ENCODE measurements at regions not wholly inside any gene's neighbourhood (a gene's known extent, or its start where the extent isn't known, plus 50 kb on each side); places are given as distances from the start of the nearest gene placed in this dataset.

DNA sequence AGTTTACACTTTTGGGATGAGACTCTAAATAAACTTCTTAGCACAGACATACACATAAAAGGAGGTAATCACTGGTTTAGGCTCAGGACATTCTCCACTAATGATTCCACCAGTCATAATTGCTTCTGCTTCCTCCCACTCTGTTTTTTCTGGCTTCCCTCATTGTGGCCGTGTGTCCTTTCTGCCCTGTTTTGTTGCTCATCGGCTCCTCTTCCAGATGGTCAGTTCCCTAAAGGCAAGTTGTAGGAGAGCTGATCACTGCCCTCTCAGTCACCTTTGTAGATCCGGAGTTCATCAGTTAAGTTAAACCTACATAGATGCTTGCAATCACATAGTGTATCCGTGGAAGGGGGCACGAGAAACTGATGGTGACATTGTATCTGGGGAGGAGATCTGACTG, 200.5 kb upstream of the ARG1 start:
- Mint-ChIP-seq H3K4me1 (peaks cover 14% of the 10 kb centered on the region), H3K27ac (no peak overlapping the region), H3K4me3 (no peak overlapping the region), H3K36me3 (ENCODE audit: low read depth) (no peaks in the 10 kb centered on the region), H3K27me3 (no peaks in the 10 kb centered on the region), H3K9me3 (peaks cover 8% of the 10 kb centered on the region)
- DNase-seq (no peak), ATAC-seq (no peak)

DNA sequence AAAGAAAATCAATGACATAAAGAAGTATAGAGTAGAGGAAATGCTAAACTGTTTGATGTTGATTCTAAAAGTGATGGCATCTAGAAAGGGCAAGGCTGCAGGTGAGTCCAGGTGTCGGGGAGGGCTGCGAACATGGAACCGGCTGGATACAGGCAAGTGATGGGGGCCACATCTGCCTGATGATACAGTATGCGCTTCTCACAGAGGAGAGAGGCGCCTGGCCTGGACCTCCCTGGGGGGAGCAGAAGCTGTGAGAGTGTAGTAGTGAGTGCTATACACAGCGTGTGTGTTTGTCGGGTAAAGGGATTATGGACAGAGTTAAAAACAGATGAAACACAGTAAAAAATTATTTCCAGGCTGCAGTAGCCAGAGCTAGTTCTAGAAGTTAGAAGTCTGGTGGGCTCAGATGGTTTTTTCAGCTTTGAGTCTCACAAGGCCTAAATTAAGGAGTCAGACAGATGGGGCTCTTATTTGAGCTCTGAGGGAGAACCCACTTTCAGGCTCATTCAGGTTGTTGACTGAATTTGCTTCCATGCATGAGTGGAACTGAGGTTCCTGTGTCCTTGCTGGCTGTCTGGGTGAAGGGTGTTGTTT, 195.8 kb upstream of the ARG1 start:
- no peak for ATAC-seq
- Mint-ChIP-seq H3K4me1 (peaks cover 2% of the 10 kb centered on the region), H3K4me3 (no peak overlapping the region), H3K36me3 (ENCODE audit: low read depth) (no peaks in the 10 kb centered on the region), H3K27ac (no peak overlapping the region), H3K9me3 (peaks cover 4% of the 10 kb centered on the region), H3K27me3 (no peaks in the 10 kb centered on the region)
- DNase-seq: no peak

DNA sequence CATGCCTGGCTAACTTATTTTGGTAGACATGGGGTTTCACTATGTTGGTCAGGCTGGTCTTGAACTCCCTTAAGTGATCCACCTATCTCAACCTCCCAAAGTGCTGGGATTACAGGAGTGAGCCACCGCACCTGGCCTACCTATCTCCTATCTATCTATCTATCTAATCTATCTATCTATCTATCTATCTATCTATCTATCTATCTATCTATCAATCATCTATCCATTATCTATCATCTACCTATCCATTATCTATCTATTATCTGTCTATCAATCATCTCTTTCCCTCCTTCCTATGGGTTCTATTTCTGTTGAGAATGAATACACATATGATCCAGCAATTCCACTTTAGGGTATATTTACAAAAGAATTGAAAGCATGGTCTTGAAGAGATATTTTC, 194.2 kb upstream of the ARG1 start:
- H3K36me3 Mint-ChIP-seq (ENCODE audit: low read depth): no peaks in the 10 kb centered on the region
- ATAC-seq (no peak), DNase-seq (no peak)
- no peak overlapping the region for H3K27ac Mint-ChIP-seq
- no peak overlapping the region for H3K4me3 Mint-ChIP-seq
- peaks cover 2% of the 10 kb centered on the region for H3K4me1 Mint-ChIP-seq
- H3K9me3 Mint-ChIP-seq: peaks cover 4% of the 10 kb centered on the region
- H3K27me3 Mint-ChIP-seq: no peaks in the 10 kb centered on the region

DNA sequence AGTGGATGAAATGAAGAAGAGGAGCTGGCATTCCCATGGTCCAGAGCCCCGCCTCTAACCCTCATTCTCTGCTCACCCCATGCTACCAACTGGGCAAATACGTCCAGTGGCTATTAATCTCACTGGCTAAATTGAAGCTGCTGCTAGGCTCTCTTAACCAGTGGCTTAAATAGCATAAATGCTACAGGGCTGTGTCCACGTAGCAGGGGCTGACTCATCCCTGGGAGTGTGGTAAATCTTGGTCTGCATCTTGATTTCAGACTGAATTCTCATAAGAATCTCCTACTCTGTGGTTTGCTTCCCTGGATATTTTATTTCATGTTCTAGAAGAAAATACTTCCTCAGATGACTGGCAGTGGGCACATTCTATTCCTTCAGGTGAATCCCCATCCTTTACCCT, 193.1 kb upstream of the ARG1 start:
- Mint-ChIP-seq H3K27me3 (no peaks in the 10 kb centered on the region), H3K4me1 (peaks cover 2% of the 10 kb centered on the region), H3K27ac (no peak overlapping the region), H3K4me3 (no peak overlapping the region), H3K9me3 (peaks cover 4% of the 10 kb centered on the region), H3K36me3 (ENCODE audit: low read depth) (no peaks in the 10 kb centered on the region)
- ATAC-seq: no peak
- DNase-seq: no peak

DNA sequence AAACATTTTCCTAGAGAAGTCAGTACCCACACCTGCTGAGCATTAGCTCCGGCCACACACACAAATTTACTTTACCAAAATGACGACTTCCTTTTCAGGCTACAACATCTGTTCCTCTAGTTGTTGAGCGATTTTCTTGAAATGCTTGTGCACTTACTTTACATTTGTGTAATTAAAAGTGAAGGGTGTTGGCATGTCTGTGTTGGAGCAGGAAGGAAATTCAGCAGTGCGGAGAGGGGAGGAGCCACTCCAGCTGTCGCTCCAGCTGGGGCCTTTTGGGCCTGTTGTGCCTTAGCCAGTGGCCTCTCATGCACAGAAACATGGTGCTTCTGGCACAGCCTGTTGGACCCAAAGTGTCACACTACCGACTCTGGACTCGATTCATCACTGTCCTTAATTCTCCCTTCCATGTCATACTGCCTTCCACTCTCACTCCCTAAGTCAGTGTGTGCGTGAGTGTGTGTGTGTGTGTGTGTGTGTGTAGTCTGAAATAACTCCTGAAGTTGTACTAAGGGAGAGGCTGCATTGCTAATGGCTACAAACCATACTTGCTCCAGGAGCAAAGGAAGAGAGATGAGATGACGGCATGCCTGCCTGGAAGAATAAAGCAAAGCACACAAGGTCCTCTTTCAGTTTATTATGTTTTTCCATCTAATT, 191.8 kb upstream of the ARG1 start:
- Mint-ChIP-seq H3K4me3 (no peak overlapping the region), H3K27me3 (no peaks in the 10 kb centered on the region), H3K4me1 (peaks cover 2% of the 10 kb centered on the region), H3K9me3 (peaks cover 7% of the 10 kb centered on the region), H3K36me3 (ENCODE audit: low read depth) (peaks cover 4% of the 10 kb centered on the region), H3K27ac (no peak overlapping the region)
- ATAC-seq (no peak), DNase-seq (no peak)

DNA sequence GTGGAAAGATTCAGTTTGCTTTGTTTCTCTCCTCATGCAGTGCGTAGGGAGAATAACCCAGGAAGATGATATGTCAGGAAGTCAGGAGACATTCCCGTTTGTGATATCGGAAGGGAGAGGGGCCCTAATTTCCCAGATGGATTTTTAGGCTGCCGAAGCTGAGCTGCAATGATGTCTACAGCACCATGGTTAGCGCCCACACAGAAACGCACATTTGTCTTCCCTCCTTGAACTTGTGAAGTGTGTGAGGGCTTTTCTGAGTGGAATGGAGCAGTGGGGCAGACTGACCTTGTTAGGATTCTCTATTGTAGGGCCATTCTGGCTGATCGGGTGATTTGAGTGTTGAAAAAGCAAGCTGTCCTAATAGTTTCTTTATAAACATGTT, 191.3 kb upstream of the ARG1 start:
- no peaks in the 10 kb centered on the region for H3K27me3 Mint-ChIP-seq
- H3K4me3 Mint-ChIP-seq: no peak overlapping the region
- no peak for ATAC-seq
- H3K4me1 Mint-ChIP-seq: peaks cover 2% of the 10 kb centered on the region
- peaks cover 4% of the 10 kb centered on the region for H3K36me3 Mint-ChIP-seq (ENCODE audit: low read depth)
- peaks cover 7% of the 10 kb centered on the region for H3K9me3 Mint-ChIP-seq
- no peak for DNase-seq
- no peak overlapping the region for H3K27ac Mint-ChIP-seq

DNA sequence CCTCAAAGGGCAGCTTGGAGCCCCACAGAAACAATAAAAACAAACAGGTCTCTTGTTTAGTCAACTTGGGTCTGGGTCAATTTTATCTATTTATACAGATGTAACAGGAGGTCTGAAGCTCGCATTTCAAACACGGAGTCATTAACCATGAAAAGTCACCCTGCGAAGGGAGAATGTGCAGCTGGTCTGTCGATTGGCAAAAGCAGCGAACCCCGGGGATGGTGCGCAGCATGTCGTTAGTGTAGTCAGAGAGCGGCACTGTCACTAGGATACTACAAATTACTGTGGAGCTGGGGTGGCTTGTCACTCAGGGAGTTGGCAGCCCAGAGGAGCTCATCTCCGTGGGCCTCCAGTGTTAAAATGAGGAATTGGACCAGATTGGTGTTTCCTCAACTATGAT, 190.4 kb upstream of the ARG1 start:
- Mint-ChIP-seq H3K9me3 (peaks cover 7% of the 10 kb centered on the region), H3K27me3 (no peaks in the 10 kb centered on the region), H3K27ac (no peak overlapping the region), H3K4me3 (no peak overlapping the region), H3K4me1 (peaks cover 2% of the 10 kb centered on the region), H3K36me3 (ENCODE audit: low read depth) (peaks cover 4% of the 10 kb centered on the region)
- ATAC-seq: no peak
- DNase-seq: no peak

DNA sequence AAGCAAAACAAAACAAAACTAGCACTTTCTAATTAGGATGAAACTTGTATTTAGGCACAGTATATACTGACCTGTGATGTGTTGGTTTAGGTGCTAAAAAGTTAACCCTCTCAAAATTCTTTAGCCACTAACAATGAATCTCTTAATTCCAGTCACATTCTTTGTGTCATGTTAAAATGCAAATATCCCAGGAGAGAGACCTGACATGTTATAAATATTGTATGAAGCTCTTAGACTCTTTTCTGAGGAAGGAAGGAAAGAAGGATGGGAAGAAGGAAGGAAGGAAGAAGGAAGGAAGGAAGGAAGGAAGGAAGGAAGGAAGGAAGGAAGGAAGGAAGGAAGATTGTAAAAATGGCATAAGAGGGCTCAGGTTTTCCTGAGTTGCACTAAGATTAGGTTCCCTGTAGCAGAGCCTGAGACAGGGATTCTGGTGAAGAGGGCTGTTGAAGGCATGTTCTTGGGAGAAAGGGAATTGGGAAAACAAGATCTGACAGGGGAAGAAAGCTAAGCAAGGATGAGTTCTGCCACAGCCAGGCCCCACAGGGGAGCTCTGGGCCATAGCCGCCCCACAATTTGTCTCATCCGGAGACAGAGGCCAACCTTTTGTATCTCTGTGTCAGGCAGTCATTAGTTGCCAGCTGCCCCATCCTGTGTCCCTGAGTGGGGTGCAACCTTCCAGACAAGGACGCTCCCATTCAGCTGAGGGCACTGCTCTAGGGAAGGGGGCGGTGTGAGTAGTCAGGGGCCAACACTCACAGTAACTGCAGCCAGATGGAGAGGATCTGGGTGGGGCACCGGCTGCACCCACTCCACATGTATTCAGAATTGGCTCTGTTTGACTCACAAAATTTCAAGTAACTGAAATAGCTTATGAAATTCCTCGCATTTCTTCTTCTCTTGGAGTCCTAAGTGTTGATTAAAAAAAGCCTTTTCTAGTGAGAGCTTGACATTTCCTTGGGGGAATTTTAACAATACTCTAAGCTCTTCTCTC, 189.3 kb upstream of the ARG1 start:
- ATAC-seq: no peak
- no peak overlapping the region for H3K4me3 Mint-ChIP-seq
- peaks cover 2% of the 10 kb centered on the region for H3K4me1 Mint-ChIP-seq
- peaks cover 4% of the 10 kb centered on the region for H3K36me3 Mint-ChIP-seq (ENCODE audit: low read depth)
- peaks cover 7% of the 10 kb centered on the region for H3K9me3 Mint-ChIP-seq
- DNase-seq: no peak
- no peaks in the 10 kb centered on the region for H3K27me3 Mint-ChIP-seq
- no peak overlapping the region for H3K27ac Mint-ChIP-seq

DNA sequence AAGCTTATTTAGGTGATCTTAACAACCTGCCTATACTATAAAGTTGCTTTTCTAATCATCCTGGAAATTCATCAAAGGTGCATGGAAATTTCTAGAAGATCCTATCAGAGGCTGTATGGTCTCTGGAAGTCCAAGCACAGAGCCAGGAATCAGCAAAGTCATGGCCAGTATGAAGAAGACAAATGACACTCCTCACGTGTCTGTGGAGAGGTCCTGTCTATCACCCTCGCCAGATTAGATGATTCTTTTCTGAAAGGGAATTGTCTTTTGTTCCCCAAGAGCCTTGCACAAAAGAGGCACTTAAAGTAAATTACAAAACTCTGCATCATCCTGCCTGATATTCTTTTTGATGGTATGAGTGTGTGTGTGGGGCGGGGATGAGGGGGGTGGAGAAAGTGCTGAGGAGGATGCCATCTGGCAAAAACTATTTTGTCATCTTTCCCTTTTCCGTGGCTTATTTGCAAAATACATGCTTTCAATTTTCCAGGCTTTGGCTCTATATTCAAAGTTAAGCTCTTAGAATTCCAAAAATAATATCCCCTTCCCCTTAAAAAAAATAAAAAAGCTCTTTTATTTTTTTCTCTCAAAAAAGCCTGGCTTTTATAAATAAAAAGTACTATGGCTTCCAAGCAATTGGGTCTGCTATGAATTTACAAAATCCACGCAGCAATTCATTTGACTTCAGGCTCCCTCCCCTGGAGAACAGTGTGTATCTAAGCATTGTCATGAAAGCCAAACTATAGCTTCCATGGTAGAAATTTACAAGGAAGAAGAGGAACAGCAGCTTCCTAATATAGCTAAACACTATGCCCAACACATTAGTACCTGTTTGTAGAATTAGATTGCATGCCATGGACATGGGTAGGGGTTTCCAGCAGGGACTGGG, 185.2 kb upstream of the ARG1 start:
- ATAC-seq (no peak), DNase-seq (no peak)
- H3K4me1 Mint-ChIP-seq: peaks cover 6% of the 10 kb centered on the region
- H3K9me3 Mint-ChIP-seq: peaks cover 4% of the 10 kb centered on the region
- peaks cover 4% of the 10 kb centered on the region for H3K36me3 Mint-ChIP-seq (ENCODE audit: low read depth)
- H3K27ac Mint-ChIP-seq: no peak overlapping the region
- no peaks in the 10 kb centered on the region for H3K27me3 Mint-ChIP-seq
- no peak overlapping the region for H3K4me3 Mint-ChIP-seq

DNA sequence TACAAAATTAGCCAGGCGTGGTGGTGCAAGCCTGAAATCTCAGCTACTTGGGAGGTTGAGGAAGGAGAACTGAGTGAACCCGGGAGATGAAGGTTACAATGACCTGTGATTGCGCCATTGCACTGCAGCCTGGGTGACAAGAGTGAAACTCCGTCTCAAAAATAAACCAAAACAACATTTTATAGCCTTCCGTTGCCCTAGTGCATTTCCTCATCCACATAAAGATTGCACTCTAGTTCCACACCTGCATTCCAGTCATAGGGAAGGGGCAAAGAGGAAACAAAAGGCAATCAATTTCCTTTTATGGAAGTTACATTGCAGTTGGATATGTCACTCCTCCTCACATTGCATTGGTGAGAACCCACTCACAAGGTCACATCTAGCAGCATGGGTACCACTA, 182.7 kb upstream of the ARG1 start:
- Mint-ChIP-seq H3K9me3 (peaks cover 23% of the 10 kb centered on the region), H3K27me3 (no peaks in the 10 kb centered on the region), H3K36me3 (ENCODE audit: low read depth) (peaks cover 9% of the 10 kb centered on the region), H3K27ac (no peak overlapping the region), H3K4me1 (peaks cover 6% of the 10 kb centered on the region), H3K4me3 (no peak overlapping the region)
- DNase-seq: no peak
- no peak for ATAC-seq

DNA sequence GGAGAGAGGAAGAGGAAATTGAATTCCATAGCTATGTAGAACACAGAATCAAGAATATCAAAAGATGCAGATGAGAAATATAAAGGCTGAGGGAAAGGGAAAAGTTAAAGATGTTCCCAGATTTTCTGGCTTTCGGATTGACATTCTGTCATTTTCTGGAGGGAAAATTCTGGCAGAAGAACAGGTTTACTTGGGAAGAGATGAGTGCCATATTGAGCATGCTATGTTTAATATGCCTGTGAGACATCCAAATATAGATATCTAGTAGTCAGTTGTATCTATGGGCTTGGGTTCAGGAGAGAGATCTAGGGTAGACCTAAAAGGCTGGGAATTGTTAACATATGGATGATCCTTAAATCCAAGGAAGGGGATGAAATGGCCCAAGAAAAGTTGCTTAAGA, 181.9 kb upstream of the ARG1 start:
- ATAC-seq: no peak
- H3K4me3 Mint-ChIP-seq: no peak overlapping the region
- H3K4me1 Mint-ChIP-seq: peaks cover 6% of the 10 kb centered on the region
- peaks cover 20% of the 10 kb centered on the region for H3K9me3 Mint-ChIP-seq
- no peak overlapping the region for H3K27ac Mint-ChIP-seq
- H3K36me3 Mint-ChIP-seq (ENCODE audit: low read depth): peaks cover 5% of the 10 kb centered on the region
- no peak for DNase-seq
- H3K27me3 Mint-ChIP-seq: no peaks in the 10 kb centered on the region

DNA sequence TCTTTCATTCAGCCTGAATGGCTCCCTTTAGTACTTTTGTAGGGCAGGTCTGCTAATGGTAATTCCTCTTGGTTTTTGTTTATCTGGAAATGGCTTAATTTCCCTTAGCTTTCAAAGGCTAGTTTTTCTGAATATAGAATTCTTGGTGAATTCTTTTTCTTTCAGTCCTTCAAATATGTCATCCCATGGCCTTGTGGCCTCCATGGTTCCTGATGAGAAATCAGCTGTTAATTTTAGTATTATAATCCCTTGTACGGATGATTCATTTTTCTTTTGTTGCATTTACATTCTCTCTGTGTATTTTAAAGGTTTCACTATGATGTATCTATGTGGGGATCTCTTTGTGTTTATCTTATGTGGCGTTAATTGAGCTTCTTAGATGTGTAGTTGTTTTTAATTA, 179.6 kb upstream of the ARG1 start:
- Mint-ChIP-seq H3K9me3 (peaks cover 19% of the 10 kb centered on the region), H3K4me3 (no peak overlapping the region)
- DNase-seq: no peak

DNA sequence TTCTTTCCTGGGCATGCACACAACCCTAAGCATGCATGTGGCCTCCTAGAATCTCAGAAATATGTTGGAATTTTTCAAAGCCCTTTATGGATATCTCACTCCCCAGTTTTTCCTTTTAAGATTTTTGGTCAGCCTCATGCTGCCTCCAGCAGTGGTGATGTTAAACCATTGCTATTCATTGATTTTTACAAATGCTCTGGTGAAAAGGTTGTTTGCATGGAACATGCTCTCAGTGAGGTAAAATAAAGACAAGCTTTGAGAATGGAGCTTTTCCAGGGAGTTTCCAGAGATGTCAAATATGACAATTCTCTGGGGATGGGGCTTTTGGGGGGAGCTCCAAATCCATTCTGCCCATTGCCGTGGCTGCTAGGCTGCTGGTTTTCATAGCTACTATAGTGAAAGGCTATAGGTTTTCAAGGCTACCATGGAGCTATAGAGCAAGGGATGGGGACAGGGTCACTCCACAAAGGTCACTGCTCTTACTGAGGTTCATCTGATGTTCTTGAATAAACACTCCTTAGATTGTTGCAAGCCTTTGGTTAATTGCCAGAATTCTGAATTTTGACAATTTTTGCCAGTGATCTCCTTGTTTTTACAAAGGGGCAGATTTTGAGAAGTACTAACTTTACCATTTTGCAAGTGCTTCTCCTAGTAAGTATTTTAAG, 178.1 kb upstream of the ARG1 start:
- no peak for DNase-seq
- H3K27ac Mint-ChIP-seq: no peak overlapping the region
- no peaks in the 10 kb centered on the region for H3K27me3 Mint-ChIP-seq
- no peak overlapping the region for H3K4me3 Mint-ChIP-seq
- no peak for ATAC-seq
- peaks cover 5% of the 10 kb centered on the region for H3K36me3 Mint-ChIP-seq (ENCODE audit: low read depth)
- peaks cover 19% of the 10 kb centered on the region for H3K9me3 Mint-ChIP-seq
- peaks cover 14% of the 10 kb centered on the region for H3K4me1 Mint-ChIP-seq

More for the DNA sequence above, 179.6 kb upstream of the ARG1 start:
- Mint-ChIP-seq H3K27ac (no peak overlapping the region), H3K36me3 (ENCODE audit: low read depth) (peaks cover 4% of the 10 kb centered on the region), H3K4me1 (peaks cover 6% of the 10 kb centered on the region), H3K27me3 (no peaks in the 10 kb centered on the region)
- no peak for ATAC-seq

DNA sequence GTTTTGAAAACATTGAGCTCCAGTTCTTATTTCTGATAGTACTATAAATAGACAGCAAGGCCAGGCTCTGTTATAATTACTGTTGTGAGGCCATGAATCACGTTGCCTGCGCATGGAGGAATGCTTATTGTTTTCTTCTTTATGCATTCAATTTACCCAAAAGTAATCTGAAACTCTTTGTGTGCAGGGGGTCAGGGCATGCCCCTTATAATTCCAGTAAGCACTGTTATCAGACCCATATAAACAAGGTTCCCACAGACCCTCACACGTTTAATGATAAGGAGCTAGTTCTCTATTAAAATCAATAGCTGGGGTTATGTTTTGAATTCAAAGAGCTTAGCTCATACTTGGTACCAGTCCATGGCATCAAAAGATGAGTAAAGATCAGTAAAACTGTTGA, 174.8 kb upstream of the ARG1 start:
- no peak for ATAC-seq
- H3K9me3 Mint-ChIP-seq: peaks cover 26% of the 10 kb centered on the region
- peaks cover 19% of the 10 kb centered on the region for H3K4me1 Mint-ChIP-seq
- no peak for DNase-seq
- H3K36me3 Mint-ChIP-seq (ENCODE audit: low read depth): peaks cover 17% of the 10 kb centered on the region
- H3K4me3 Mint-ChIP-seq: no peak overlapping the region
- H3K27ac Mint-ChIP-seq: no peak overlapping the region
- H3K27me3 Mint-ChIP-seq: no peaks in the 10 kb centered on the region
